ENCODE measurements at regions not wholly inside any gene's neighbourhood (a gene's known extent, or its start where the extent isn't known, plus 50 kb on each side); places are given as distances from the start of the nearest gene placed in this dataset.

GRCh38 chr5:109522404-109522803 lies 112.6 kb upstream of the PJA2 start:
- TF ChIP-seq POLR2A (IDR thresholded peaks at IDR 0.05; ENCODE audit: low read depth, low read length), result no peak
- no peak for TF ChIP-seq POLR2AphosphoS5 (IDR thresholded peaks at IDR 0.05; ENCODE audit: low read depth, low read length)
